HepG2 (cell line): ENCODE measurements at regions not wholly inside any gene's neighbourhood (a gene's known extent, or its start where the extent isn't known, plus 50 kb on each side); places are given as distances from the start of the nearest gene placed in this dataset.

Experiments
- ATAC-seq: fragments of 200-7000 bp; cut with Tn5 transposase; 3 replicates; pipeline ENCODE4 v1.9.1; 2020; ENCODE audit warnings: mild to moderate bottlenecking, moderate library complexity
- BruUV-seq: library from RNA; stranded (reverse); fragments of 400-500 nt; replicated peaks from 2 replicates; lab custom pipeline; 2021; lab: Mats Ljungman, UMichigan
- CTCF ChIA-PET: fragments of 300-600 bp; formaldehyde crosslinking; extraction: SDS; loops from one replicate; lab custom pipeline; 2021; ENCODE audit warnings: low total read pairs, inconsistent platforms, low intra/inter-chr PET ratio; lab: Yijun Ruan, JAX
- POLR2A ChIA-PET: fragments of 350-600 bp; sonication (Branson Sonifier 250); formaldehyde crosslinking; loops from one replicate; lab custom pipeline; 2020; ENCODE audit warnings: antibody characterized with exemption, inconsistent platforms; lab: Yijun Ruan, JAX
- DNase-seq: peaks from one replicate; pipeline ENCODE4 v3.0.0-alpha.2; 2015; ENCODE audit warnings: low spot score
- FAIRE-seq: peaks from 3 replicates; lab custom pipeline; 2011; peaks lifted over from hg19 to GRCh38; lab: Jason Lieb, UNC
- H2AFZ ChIP-seq: one replicate; pipeline ENCODE4 v1.6.1; 2011; ENCODE audit warnings: low read length, inconsistent platforms
- H3K27ac ChIP-seq: fragments of 300-600 bp; 3 replicates; pipeline ENCODE4 v1.8.0; 2011; ENCODE audit warnings: mixed run types, mild to moderate bottlenecking, mixed read lengths, low read length, inconsistent platforms; ENCODE audit not compliant: insufficient read depth; ENCODE audit errors: extremely low read length
- H3K27me3 ChIP-seq, 2 experiments: fragments of 200-600 bp in 1 of 2; 2 replicates in 1 of 2; 3 replicates in 1 of 2; pipeline versions ENCODE4 v1.6.0 to v1.8.0; 2011; ENCODE audit warnings: low read length in 2 of 2, mild to moderate bottlenecking in 2 of 2, moderate library complexity in 2 of 2, inconsistent platforms in 1 of 2; ENCODE audit not compliant: insufficient read depth in 2 of 2, control insufficient read depth in 1 of 2
- H3K36me3 ChIP-seq, 2 experiments: fragments of 200-600 bp in 1 of 2; replicated peaks in 1 of 2; 2 replicates in 1 of 2; 3 replicates in 1 of 2; pipeline versions ENCODE4 v1.5.1 to v1.8.0; 2011; ENCODE audit warnings: low read length in 2 of 2, inconsistent platforms in 1 of 2; ENCODE audit not compliant: insufficient read depth in 2 of 2, control insufficient read depth in 1 of 2
- H3K4me1 ChIP-seq: 2 replicates; pipeline ENCODE4 v1.5.1; 2012; ENCODE audit warnings: low read length, inconsistent platforms; ENCODE audit not compliant: insufficient read depth
- H3K4me2 ChIP-seq: 2 replicates; pipeline ENCODE4 v1.6.0; 2011; ENCODE audit warnings: low read depth, low read length, inconsistent platforms
- H3K4me3 ChIP-seq, 3 experiments: fragments of 200-600 bp in 1 of 3; sonication (generic), shearing (Covaris generic) in 1 of 3; replicated peaks in 1 of 3; 2 replicates each; pipeline ENCODE4 v1.5.1; 2011 to 2016; ENCODE audit warnings: low read length in 3 of 3, inconsistent platforms in 2 of 3, low read depth in 2 of 3, mild to moderate bottlenecking in 2 of 3, control low read depth in 1 of 3, mixed read lengths in 1 of 3; ENCODE audit not compliant: insufficient read depth in 1 of 3
- H3K79me2 ChIP-seq: one replicate; pipeline ENCODE4 v1.6.1; 2011; ENCODE audit warnings: low read length, inconsistent platforms; ENCODE audit not compliant: insufficient read depth
- H3K9ac ChIP-seq: 2 replicates; pipeline ENCODE4 v1.6.0; 2011; ENCODE audit warnings: mild to moderate bottlenecking, low read depth, low read length, inconsistent platforms; ENCODE audit not compliant: insufficient read depth
- H3K9me3 ChIP-seq: 2 replicates; pipeline ENCODE4 v1.5.1; 2012; ENCODE audit warnings: mild to moderate bottlenecking, low read length
- H4K20me1 ChIP-seq: 2 replicates; pipeline ENCODE4 v1.6.0; 2011; ENCODE audit warnings: inconsistent platforms, mild to moderate bottlenecking, low read length, moderate library complexity; ENCODE audit not compliant: insufficient read depth
- MEIS2 ChIP-seq: sonication (generic); formaldehyde crosslinking; IDR thresholded peaks from 2 replicates; pipeline ENCODE4 v1.9.0; 2021; ENCODE audit warnings: mild to moderate bottlenecking, missing genetic modification reagents
- MZF1 ChIP-seq: sonication (generic); formaldehyde crosslinking; IDR thresholded peaks from 2 replicates; pipeline ENCODE4 v1.8.1; 2023; ENCODE audit warnings: mild to moderate bottlenecking, missing genetic modification reagents, borderline replicate concordance
- NCOA2 ChIP-seq: sonication (generic); formaldehyde crosslinking; IDR thresholded peaks from 2 replicates; pipeline ENCODE4 v1.8.0; 2022; ENCODE audit warnings: inconsistent platforms
- NKX3-1 ChIP-seq: sonication (generic); formaldehyde crosslinking; IDR thresholded peaks from 2 replicates; pipeline ENCODE4 v1.5.0; 2020; ENCODE audit warnings: missing genetic modification reagents
- ONECUT2 ChIP-seq: sonication (generic); formaldehyde crosslinking; IDR thresholded peaks from 2 replicates; pipeline ENCODE4 v1.4.0; 2020; ENCODE audit warnings: missing genetic modification reagents
- SKI ChIP-seq: fragments of 450-650 bp; IDR thresholded peaks from one replicate; pipeline ENCODE4 v1.6.1; 2018; ENCODE audit warnings: mild to moderate bottlenecking; ENCODE audit not compliant: partially characterized antibody
- STAG1 ChIP-seq: sonication (generic); formaldehyde crosslinking; IDR thresholded peaks from 2 replicates; pipeline ENCODE4 v1.4.0; 2020; ENCODE audit warnings: missing genetic modification reagents
- ZNF430 ChIP-seq: sonication (generic); formaldehyde crosslinking; IDR thresholded peaks from 2 replicates; pipeline ENCODE4 v1.9.0; 2021; ENCODE audit warnings: mild to moderate bottlenecking, missing genetic modification reagents
- ZNF446 ChIP-seq: sonication (generic); formaldehyde crosslinking; IDR thresholded peaks from 2 replicates; pipeline ENCODE4 v1.5.0; 2020; ENCODE audit warnings: mild to moderate bottlenecking, missing genetic modification reagents
- ZNF484 ChIP-seq: sonication (generic); formaldehyde crosslinking; IDR thresholded peaks from 2 replicates; pipeline ENCODE4 v1.5.1; 2020; ENCODE audit warnings: mild to moderate bottlenecking, low read depth, missing genetic modification reagents, borderline replicate concordance
- ZNF558 ChIP-seq: sonication (generic); formaldehyde crosslinking; IDR thresholded peaks from 2 replicates; pipeline ENCODE4 v1.9.0; 2022; ENCODE audit warnings: mild to moderate bottlenecking, missing genetic modification reagents, borderline replicate concordance
- ZNF670 ChIP-seq: sonication (generic); formaldehyde crosslinking; IDR thresholded peaks from 2 replicates; pipeline ENCODE4 v1.8.0; 2022; ENCODE audit warnings: mild to moderate bottlenecking, missing genetic modification reagents, borderline replicate concordance
- ZNF713 ChIP-seq: sonication (generic); formaldehyde crosslinking; IDR thresholded peaks from 2 replicates; pipeline ENCODE4 v1.4.0; 2020; ENCODE audit warnings: mild to moderate bottlenecking, missing genetic modification reagents
- ZNF891 ChIP-seq: sonication (generic); formaldehyde crosslinking; IDR thresholded peaks from 2 replicates; pipeline ENCODE4 v1.5.0; 2020; ENCODE audit warnings: mild to moderate bottlenecking, missing genetic modification reagents
- in situ Hi-C: cut with HindIII; loops from 2 replicates; pipeline ENCODE4 v1.10.0; 2017; ENCODE audit warnings: low pct_unique_long_range_greater_than_20kb; ENCODE audit not compliant: extremely low pct_ligation_motif_present
- intact Hi-C: fragments of 100-400 bp; cut with micrococcal nuclease; formaldehyde crosslinking; loops from one replicate; pipeline ENCODE4 v1.10.0; 2022; ENCODE audit not compliant: unreplicated experiment
- TF ChIP-seq, protein P1 (sequence below): sonication (generic); formaldehyde crosslinking; IDR thresholded peaks from 2 replicates; pipeline ENCODE4 v1.4.0; 2020; ENCODE audit warnings: mild to moderate bottlenecking, missing genetic modification reagents
- TF ChIP-seq, protein P2 (sequence below): sonication (generic); formaldehyde crosslinking; IDR thresholded peaks from 2 replicates; pipeline ENCODE4 v1.4.0; 2020; ENCODE audit warnings: missing genetic modification reagents, borderline replicate concordance
- TF ChIP-seq, protein P3 (sequence below): sonication (generic); formaldehyde crosslinking; IDR thresholded peaks from 2 replicates; pipeline ENCODE4 v1.5.1; 2020; ENCODE audit warnings: mild to moderate bottlenecking, missing genetic modification reagents, moderate library complexity

DNA sequence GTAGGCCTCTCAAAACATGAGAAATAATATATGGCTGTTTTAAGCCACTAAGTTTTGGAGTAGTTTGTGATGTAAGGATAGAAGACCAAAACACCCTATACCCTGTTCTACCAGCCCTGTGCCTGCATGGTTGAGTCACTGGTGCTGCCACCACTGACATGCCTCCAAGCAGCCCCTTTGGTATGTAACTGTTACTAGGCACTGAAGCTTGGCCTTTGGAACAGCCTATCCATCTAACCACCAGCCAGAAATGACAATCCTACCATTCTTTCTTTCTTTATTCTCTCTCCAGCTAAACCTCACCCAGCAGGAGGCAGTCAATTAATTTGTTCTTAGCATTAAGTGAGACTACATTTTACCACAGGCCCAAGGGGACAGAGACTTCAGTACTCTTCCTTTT, 240.3 kb downstream of the MSRB3 start:
- Histone ChIP-seq H3K9ac (no peak overlapping the region), H3K4me3 (no peak overlapping the region), H3K4me1 (no peaks in the 10 kb centered on the region), H3K27ac (no peak overlapping the region), H3K36me3 (no peaks in the 10 kb centered on the region), H3K9me3 (no peaks in the 10 kb centered on the region), H4K20me1 (no peaks in the 10 kb centered on the region), H2AFZ (no peak overlapping the region), H3K27me3 (no peaks in the 10 kb centered on the region), H3K4me2 (no peak overlapping the region), H3K79me2 (no peaks in the 10 kb centered on the region)
- POLR2A ChIA-PET, result no interaction called here
- in situ Hi-C loops (no loop called here), intact Hi-C loops (no loop called here)
- no TSS peak for BruUV-seq
- ATAC-seq (no peak), DNase-seq (no peak), FAIRE-seq (no peak)
- CTCF ChIA-PET, result no interaction called here
- TF ChIP-seq ZNF558 (CRISPR knock-in tag), result no peak
- TF ChIP-seq ZNF670 (CRISPR knock-in tag), result no peak
- no peak for TF ChIP-seq STAG1 (CRISPR knock-in tag)
- no peak for TF ChIP-seq ZNF891 (CRISPR knock-in tag)
- TF ChIP-seq, protein P1, sequence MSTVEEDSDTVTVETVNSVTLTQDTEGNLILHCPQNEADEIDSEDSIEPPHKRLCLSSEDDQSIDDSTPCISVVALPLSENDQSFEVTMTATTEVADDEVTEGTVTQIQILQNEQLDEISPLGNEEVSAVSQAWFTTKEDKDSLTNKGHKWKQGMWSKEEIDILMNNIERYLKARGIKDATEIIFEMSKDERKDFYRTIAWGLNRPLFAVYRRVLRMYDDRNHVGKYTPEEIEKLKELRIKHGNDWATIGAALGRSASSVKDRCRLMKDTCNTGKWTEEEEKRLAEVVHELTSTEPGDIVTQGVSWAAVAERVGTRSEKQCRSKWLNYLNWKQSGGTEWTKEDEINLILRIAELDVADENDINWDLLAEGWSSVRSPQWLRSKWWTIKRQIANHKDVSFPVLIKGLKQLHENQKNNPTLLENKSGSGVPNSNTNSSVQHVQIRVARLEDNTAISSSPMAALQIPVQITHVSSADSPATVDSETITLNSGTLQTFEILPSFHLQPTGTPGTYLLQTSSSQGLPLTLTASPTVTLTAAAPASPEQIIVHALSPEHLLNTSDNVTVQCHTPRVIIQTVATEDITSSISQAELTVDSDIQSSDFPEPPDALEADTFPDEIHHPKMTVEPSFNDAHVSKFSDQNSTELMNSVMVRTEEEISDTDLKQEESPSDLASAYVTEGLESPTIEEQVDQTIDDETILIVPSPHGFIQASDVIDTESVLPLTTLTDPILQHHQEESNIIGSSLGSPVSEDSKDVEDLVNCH (CRISPR knock-in tag), result no peak
- no peak for TF ChIP-seq ONECUT2
- no peak for TF ChIP-seq NCOA2 (CRISPR knock-in tag)
- TF ChIP-seq ZNF713, result no peak
- no peak for TF ChIP-seq SKI
- TF ChIP-seq, protein P2, sequence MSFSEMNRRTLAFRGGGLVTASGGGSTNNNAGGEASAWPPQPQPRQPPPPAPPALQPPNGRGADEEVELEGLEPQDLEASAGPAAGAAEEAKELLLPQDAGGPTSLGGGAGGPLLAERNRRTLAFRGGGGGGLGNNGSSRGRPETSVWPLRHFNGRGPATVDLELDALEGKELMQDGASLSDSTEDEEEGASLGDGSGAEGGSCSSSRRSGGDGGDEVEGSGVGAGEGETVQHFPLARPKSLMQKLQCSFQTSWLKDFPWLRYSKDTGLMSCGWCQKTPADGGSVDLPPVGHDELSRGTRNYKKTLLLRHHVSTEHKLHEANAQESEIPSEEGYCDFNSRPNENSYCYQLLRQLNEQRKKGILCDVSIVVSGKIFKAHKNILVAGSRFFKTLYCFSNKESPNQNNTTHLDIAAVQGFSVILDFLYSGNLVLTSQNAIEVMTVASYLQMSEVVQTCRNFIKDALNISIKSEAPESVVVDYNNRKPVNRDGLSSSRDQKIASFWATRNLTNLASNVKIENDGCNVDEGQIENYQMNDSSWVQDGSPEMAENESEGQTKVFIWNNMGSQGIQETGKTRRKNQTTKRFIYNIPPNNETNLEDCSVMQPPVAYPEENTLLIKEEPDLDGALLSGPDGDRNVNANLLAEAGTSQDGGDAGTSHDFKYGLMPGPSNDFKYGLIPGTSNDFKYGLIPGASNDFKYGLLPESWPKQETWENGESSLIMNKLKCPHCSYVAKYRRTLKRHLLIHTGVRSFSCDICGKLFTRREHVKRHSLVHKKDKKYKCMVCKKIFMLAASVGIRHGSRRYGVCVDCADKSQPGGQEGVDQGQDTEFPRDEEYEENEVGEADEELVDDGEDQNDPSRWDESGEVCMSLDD (CRISPR knock-in tag), result no peak
- no peak for TF ChIP-seq ZNF446 (CRISPR knock-in tag)
- TF ChIP-seq ZNF430 (CRISPR knock-in tag), result no peak
- TF ChIP-seq NKX3-1 (CRISPR knock-in tag), result no peak
- TF ChIP-seq MEIS2 (CRISPR knock-in tag), result no peak
- no peak for TF ChIP-seq MZF1 (CRISPR knock-in tag)
- no peak for TF ChIP-seq ZNF484
- TF ChIP-seq, protein P3, sequence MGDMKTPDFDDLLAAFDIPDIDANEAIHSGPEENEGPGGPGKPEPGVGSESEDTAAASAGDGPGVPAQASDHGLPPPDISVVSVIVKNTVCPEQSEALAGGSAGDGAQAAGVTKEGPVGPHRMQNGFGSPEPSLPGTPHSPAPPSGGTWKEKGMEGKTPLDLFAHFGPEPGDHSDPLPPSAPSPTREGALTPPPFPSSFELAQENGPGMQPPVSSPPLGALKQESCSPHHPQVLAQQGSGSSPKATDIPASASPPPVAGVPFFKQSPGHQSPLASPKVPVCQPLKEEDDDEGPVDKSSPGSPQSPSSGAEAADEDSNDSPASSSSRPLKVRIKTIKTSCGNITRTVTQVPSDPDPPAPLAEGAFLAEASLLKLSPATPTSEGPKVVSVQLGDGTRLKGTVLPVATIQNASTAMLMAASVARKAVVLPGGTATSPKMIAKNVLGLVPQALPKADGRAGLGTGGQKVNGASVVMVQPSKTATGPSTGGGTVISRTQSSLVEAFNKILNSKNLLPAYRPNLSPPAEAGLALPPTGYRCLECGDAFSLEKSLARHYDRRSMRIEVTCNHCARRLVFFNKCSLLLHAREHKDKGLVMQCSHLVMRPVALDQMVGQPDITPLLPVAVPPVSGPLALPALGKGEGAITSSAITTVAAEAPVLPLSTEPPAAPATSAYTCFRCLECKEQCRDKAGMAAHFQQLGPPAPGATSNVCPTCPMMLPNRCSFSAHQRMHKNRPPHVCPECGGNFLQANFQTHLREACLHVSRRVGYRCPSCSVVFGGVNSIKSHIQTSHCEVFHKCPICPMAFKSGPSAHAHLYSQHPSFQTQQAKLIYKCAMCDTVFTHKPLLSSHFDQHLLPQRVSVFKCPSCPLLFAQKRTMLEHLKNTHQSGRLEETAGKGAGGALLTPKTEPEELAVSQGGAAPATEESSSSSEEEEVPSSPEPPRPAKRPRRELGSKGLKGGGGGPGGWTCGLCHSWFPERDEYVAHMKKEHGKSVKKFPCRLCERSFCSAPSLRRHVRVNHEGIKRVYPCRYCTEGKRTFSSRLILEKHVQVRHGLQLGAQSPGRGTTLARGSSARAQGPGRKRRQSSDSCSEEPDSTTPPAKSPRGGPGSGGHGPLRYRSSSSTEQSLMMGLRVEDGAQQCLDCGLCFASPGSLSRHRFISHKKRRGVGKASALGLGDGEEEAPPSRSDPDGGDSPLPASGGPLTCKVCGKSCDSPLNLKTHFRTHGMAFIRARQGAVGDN (CRISPR knock-in tag), result no peak
